Amygdala (tissue), 56 donors: ENCODE measurements at regions not wholly inside any gene's neighbourhood (a gene's known extent, or its start where the extent isn't known, plus 50 kb on each side); places are given as distances from the start of the nearest gene placed in this dataset.
"Not testable (repeated sequence)": the region's sequence is repeated elsewhere in the genome, so short reads cannot be mapped to it uniquely, and the experiment has no call there.

Source experiments
- DNase-seq, 56 donors: peaks; one replicate each; lab custom pipeline; 2025; lab: John Stamatoyannopoulos, UW

GRCh38 chr15:62362144-62362543 lies 197.1 kb upstream of the C2CD4B start:
- no peak for DNase-seq

GRCh38 chr15:62362608-62363007 lies 197.5 kb upstream of the C2CD4B start:
- no peak for DNase-seq

- DNase-seq: no peak
Measured at GRCh38 chr15:62363913-62364312, 198.8 kb upstream of the C2CD4B start.

- no peak for DNase-seq
Measured at GRCh38 chr15:62365795-62366442, 200.8 kb upstream of the C2CD4B start.

GRCh38 chr15:62369454-62369853 lies 204.4 kb upstream of the C2CD4B start:
- DNase-seq: no peak

- DNase-seq: not testable (repeated sequence)
Measured at GRCh38 chr15:62371683-62372082, 206.6 kb upstream of the C2CD4B start.

- no peak for DNase-seq
Measured at GRCh38 chr15:62377736-62378480, 212.8 kb upstream of the C2CD4B start.

- no peak for DNase-seq
Measured at GRCh38 chr15:62378772-62379498, 213.8 kb upstream of the C2CD4B start.

GRCh38 chr15:62380011-62380410 lies 214.9 kb upstream of the C2CD4B start:
- DNase-seq: no peak

- no peak for DNase-seq
Measured at GRCh38 chr15:62382046-62382445, 217.0 kb upstream of the C2CD4B start.

- DNase-seq: peak in 48 of 56 donors; percentile 13 to 81 (median 54)
Measured at GRCh38 chr15:62389885-62390790, 225.1 kb upstream of the C2CD4B start, which contains the start of gene TLN2. TSS of gene TLN2 (plus strand) at chr15:62390550.

GRCh38 chr15:62390791-62391640 lies 225.9 kb upstream of the C2CD4B start:
- peak in 44 of 56 donors; percentile 4 to 74 (median 46) for DNase-seq

GRCh38 chr15:62391641-62392262 lies 226.7 kb upstream of the C2CD4B start:
- peak in 42 of 56 donors; percentile 8 to 62 (median 24) for DNase-seq

GRCh38 chr15:62392376-62392775 lies 227.3 kb upstream of the C2CD4B start:
- DNase-seq: peak in 5 of 56 donors; percentile 3 to 35 (median 9)

- DNase-seq: no peak
Measured at GRCh38 chr15:62393196-62393595, 228.1 kb upstream of the C2CD4B start.

- DNase-seq: no peak
Measured at GRCh38 chr15:62394079-62394478, 229.0 kb upstream of the C2CD4B start.

- DNase-seq: no peak
Measured at GRCh38 chr15:62400778-62401177, 235.7 kb upstream of the C2CD4B start.

- DNase-seq: no peak
Measured at GRCh38 chr15:62402687-62403086, 237.6 kb upstream of the C2CD4B start.
